ENCODE measurements at regions not wholly inside any gene's neighbourhood (a gene's known extent, or its start where the extent isn't known, plus 50 kb on each side); places are given as distances from the start of the nearest gene placed in this dataset.

- TF ChIP-seq CTCF (IDR thresholded peaks at IDR 0.05; ENCODE audit: insufficient read depth, low read length) (no peak), POLR2AphosphoS5 (IDR thresholded peaks at IDR 0.05; ENCODE audit: low read depth) (no peak), REST (IDR thresholded peaks at IDR 0.05; ENCODE audit: insufficient replicate concordance, low read depth) (no peak), GABPA (IDR thresholded peaks at IDR 0.05; ENCODE audit: low read depth) (no peak)
Measured at GRCh38 chr2:45089554-45090261, 80.5 kb upstream of the SIX2 start.
